H1 (cell line): ENCODE measurements at regions not wholly inside any gene's neighbourhood (a gene's known extent, or its start where the extent isn't known, plus 50 kb on each side); places are given as distances from the start of the nearest gene placed in this dataset.

Experiments
- CTCF ChIA-PET: fragments of 300-600 bp; sonication (Branson Sonifier 250); formaldehyde crosslinking; loops from one replicate; lab custom pipeline; 2021; ENCODE audit not compliant: partially characterized antibody; lab: Charles Lee
- POLR2A ChIA-PET: fragments of 300-600 bp; sonication (Branson Sonifier 250); formaldehyde crosslinking; loops from one replicate; lab custom pipeline; 2021; ENCODE audit warnings: inconsistent platforms; ENCODE audit not compliant: partially characterized antibody; lab: Charles Lee
- DNase-seq, 2 experiments: peaks; one replicate each; pipeline versions ENCODE4 v3.0.0 to v3.0.0-alpha.2; 2010 to 2022; ENCODE audit warnings: low spot score in 2 of 2, low read depth in 1 of 2, mixed read lengths in 1 of 2
- FAIRE-seq: peaks from 2 replicates; lab custom pipeline; 2011; peaks lifted over from hg19 to GRCh38; lab: Jason Lieb, UNC
- H2AFZ ChIP-seq: 2 replicates; pipeline ENCODE4 v1.8.1; 2012; ENCODE audit warnings: low read length, inconsistent platforms
- H2AK5ac ChIP-seq: 2 replicates; pipeline ENCODE4 v1.6.1; 2013; ENCODE audit warnings: low read depth, low read length
- H2BK120ac ChIP-seq: replicated peaks from 2 replicates; pipeline ENCODE3; 2013; ENCODE audit warnings: low read depth, low read length, inconsistent platforms
- H2BK12ac ChIP-seq: 2 replicates; pipeline ENCODE4 v1.6.1; 2013; ENCODE audit warnings: low read depth, low read length
- H2BK15ac ChIP-seq: 2 replicates; pipeline ENCODE4 v1.6.1; 2013; ENCODE audit warnings: low read length
- H2BK20ac ChIP-seq: 2 replicates; pipeline ENCODE4 v1.6.1; 2013; ENCODE audit warnings: low read length
- H2BK5ac ChIP-seq: 2 replicates; pipeline ENCODE4 v1.6.1; 2013; ENCODE audit warnings: low read depth, low read length
- H3K14ac ChIP-seq: 2 replicates; pipeline ENCODE4 v1.6.1; 2013; ENCODE audit warnings: inconsistent platforms; ENCODE audit not compliant: insufficient read length
- H3K18ac ChIP-seq: 2 replicates; pipeline ENCODE4 v1.6.1; 2013; ENCODE audit warnings: low read length; ENCODE audit errors: extremely low read depth
- H3K23ac ChIP-seq: 2 replicates; pipeline ENCODE4 v1.6.1; 2013; ENCODE audit warnings: inconsistent platforms; ENCODE audit not compliant: insufficient read length
- H3K23me2 ChIP-seq: 2 replicates; pipeline ENCODE4 v1.6.1; 2013; ENCODE audit warnings: low read depth, low read length
- H3K27ac ChIP-seq: 2 replicates; pipeline ENCODE4 v1.6.1; 2011; ENCODE audit warnings: low read depth, low read length, inconsistent platforms
- H3K27me3 ChIP-seq, 4 experiments: replicated peaks in 1 of 4; 1 replicate in 1 of 4; 2 replicates in 3 of 4; pipeline versions ENCODE4 v1.6.1 to v1.8.1; 2011 to 2013; ENCODE audit warnings: low read length in 3 of 4, mild to moderate bottlenecking in 3 of 4, inconsistent platforms in 2 of 4, mixed read lengths in 2 of 4, moderate library complexity in 1 of 4; ENCODE audit not compliant: control insufficient read depth in 3 of 4, insufficient read depth in 3 of 4; ENCODE audit errors: extremely low read depth in 1 of 4
- H3K36me3 ChIP-seq, 4 experiments: 2 replicates each; pipeline versions ENCODE4 v1.6.1 to v1.8.1; 2011 to 2013; ENCODE audit warnings: mild to moderate bottlenecking in 4 of 4, low read length in 3 of 4, moderate library complexity in 2 of 4, control low read depth in 1 of 4, inconsistent platforms in 1 of 4; ENCODE audit not compliant: insufficient read depth in 4 of 4, control insufficient read depth in 2 of 4
- H3K4ac ChIP-seq: replicated peaks from 2 replicates; pipeline ENCODE3; 2013; ENCODE audit warnings: low read length, low read depth, mixed read lengths, inconsistent platforms; ENCODE audit not compliant: insufficient read length
- H3K4me1 ChIP-seq, 4 experiments: replicated peaks in 1 of 4; 1 replicate in 1 of 4; 2 replicates in 3 of 4; pipeline versions ENCODE4 v1.6.1 to v1.8.1; 2011 to 2013; ENCODE audit warnings: low read length in 3 of 4, inconsistent platforms in 2 of 4, mixed read lengths in 1 of 4; ENCODE audit not compliant: insufficient read depth in 4 of 4, control insufficient read depth in 3 of 4
- H3K4me2 ChIP-seq, 2 experiments: 2 replicates each; pipeline versions ENCODE4 v1.6.1 to v1.8.1; 2011 to 2013; ENCODE audit warnings: low read depth in 2 of 2, low read length in 2 of 2, control low read depth in 1 of 2, inconsistent platforms in 1 of 2, mild to moderate bottlenecking in 1 of 2; ENCODE audit not compliant: insufficient read depth in 1 of 2
- H3K4me3 ChIP-seq, 4 experiments: fragments of 200-600, 300-600 bp in 1 of 4; sonication (generic), shearing (Covaris generic), sonication (Bioruptor Twin) in 1 of 4; 2 replicates each; pipeline versions ENCODE4 v1.5.1 to v1.8.1; 2011 to 2016; ENCODE audit warnings: low read length in 4 of 4, low read depth in 3 of 4, control low read depth in 2 of 4, inconsistent platforms in 2 of 4, mild to moderate bottlenecking in 2 of 4, mixed read lengths in 1 of 4, moderate library complexity in 1 of 4; ENCODE audit not compliant: insufficient read depth in 2 of 4; ENCODE audit errors: extremely low read depth in 1 of 4
- H3K56ac ChIP-seq: replicated peaks from 2 replicates; pipeline ENCODE3; 2013; ENCODE audit warnings: low read depth, mild to moderate bottlenecking, mixed read lengths, low read length, inconsistent platforms; ENCODE audit not compliant: insufficient read length
- H3K79me1 ChIP-seq: 2 replicates; pipeline ENCODE4 v1.6.1; 2013; ENCODE audit warnings: low read depth, low read length, control low read depth
- H3K79me2 ChIP-seq, 2 experiments: 2 replicates each; pipeline versions ENCODE4 v1.6.1 to v1.8.1; 2012 to 2013; ENCODE audit warnings: low read length in 2 of 2, mild to moderate bottlenecking in 2 of 2, inconsistent platforms in 1 of 2; ENCODE audit not compliant: insufficient read depth in 2 of 2, control insufficient read depth in 1 of 2
- H3K9ac ChIP-seq, 4 experiments: replicated peaks in 1 of 4; 1 replicate in 1 of 4; 2 replicates in 3 of 4; pipeline versions ENCODE4 v1.6.1 to v1.8.1; 2011 to 2013; ENCODE audit warnings: low read depth in 3 of 4, low read length in 3 of 4, control low read depth in 2 of 4, mild to moderate bottlenecking in 2 of 4, moderate library complexity in 2 of 4, inconsistent platforms in 1 of 4; ENCODE audit errors: extremely low read depth in 1 of 4
- H3K9me3 ChIP-seq, 2 experiments: 2 replicates each; pipeline versions ENCODE4 v1.6.1 to v1.8.1; 2012 to 2013; ENCODE audit warnings: mild to moderate bottlenecking in 2 of 2, moderate library complexity in 2 of 2, control low read depth in 1 of 2, inconsistent platforms in 1 of 2, low read depth in 1 of 2, low read length in 1 of 2, mixed read lengths in 1 of 2; ENCODE audit not compliant: insufficient read depth in 2 of 2
- H4K20me1 ChIP-seq, 2 experiments: replicated peaks in 1 of 2; 2 replicates each; pipeline versions ENCODE3 to v1.8.1; 2011 to 2013; ENCODE audit warnings: inconsistent platforms in 2 of 2, low read length in 2 of 2, mild to moderate bottlenecking in 1 of 2; ENCODE audit not compliant: insufficient read depth in 2 of 2, control insufficient read depth in 1 of 2
- H4K5ac ChIP-seq: 2 replicates; pipeline ENCODE4 v1.6.1; 2013; ENCODE audit warnings: low read length, low read depth, mixed read lengths, inconsistent platforms; ENCODE audit not compliant: insufficient read length
- H4K8ac ChIP-seq: 2 replicates; pipeline ENCODE4 v1.8.0; 2013; ENCODE audit warnings: mild to moderate bottlenecking, moderate library complexity, low read length, inconsistent platforms; ENCODE audit not compliant: insufficient read depth; ENCODE audit errors: extremely low read depth
- H4K91ac ChIP-seq: replicated peaks from 2 replicates; pipeline ENCODE3; 2013; ENCODE audit warnings: low read length, mixed read lengths, inconsistent platforms; ENCODE audit not compliant: insufficient read length
- BACH1 ChIP-seq: IDR thresholded peaks from 2 replicates; pipeline ENCODE4 v1.6.1; 2012; ENCODE audit warnings: low read length, improper control_type of control experiment
- BCL11A ChIP-seq, 2 experiments: IDR thresholded peaks; one replicate each; pipeline ENCODE4 v1.6.1; 2011; ENCODE audit warnings: low read depth in 2 of 2, low read length in 2 of 2, mild to moderate bottlenecking in 2 of 2
- CTBP2 ChIP-seq: IDR thresholded peaks from 2 replicates; pipeline ENCODE4 v1.7.0; 2011; ENCODE audit warnings: borderline replicate concordance, mild to moderate bottlenecking, moderate library complexity, mixed read lengths, low read length; ENCODE audit not compliant: insufficient read depth, insufficient read length
- EZH2 ChIP-seq: fragments of 200-600 bp; sonication (generic); IDR thresholded peaks from 2 replicates; pipeline ENCODE4 v1.7.1; 2012; ENCODE audit warnings: low read depth, mild to moderate bottlenecking, moderate library complexity, low read length, inconsistent platforms; ENCODE audit not compliant: severe bottlenecking
- HDAC2 ChIP-seq, 2 experiments: fragments of 300-600 bp in 1 of 2; sonication (generic) in 1 of 2; IDR thresholded peaks; 2 replicates each; pipeline ENCODE4 v1.6.1; 2011 to 2012; ENCODE audit warnings: low read depth in 2 of 2, low read length in 2 of 2, mild to moderate bottlenecking in 2 of 2, moderate library complexity in 2 of 2, borderline replicate concordance in 1 of 2, inconsistent platforms in 1 of 2
- NRF1 ChIP-seq: IDR thresholded peaks from 2 replicates; pipeline ENCODE4 v1.6.1; 2011; ENCODE audit warnings: mild to moderate bottlenecking, low read depth, low read length, improper control_type of control experiment
- RAD21 ChIP-seq, 2 experiments: IDR thresholded peaks in 1 of 2; conservative IDR thresholded peaks in 1 of 2; 2 replicates each; pipeline ENCODE4 v1.6.1; 2011; ENCODE audit warnings: low read depth in 2 of 2, low read length in 2 of 2, improper control_type of control experiment in 1 of 2, inconsistent platforms in 1 of 2, mild to moderate bottlenecking in 1 of 2, moderate library complexity in 1 of 2
- SAP30 ChIP-seq: fragments of 300-600 bp; sonication (generic); IDR thresholded peaks from 2 replicates; pipeline ENCODE4 v1.7.1; 2012; ENCODE audit warnings: low read length, moderate library complexity, mild to moderate bottlenecking, inconsistent platforms; ENCODE audit not compliant: insufficient read depth, insufficient replicate concordance
- SIN3A ChIP-seq, 2 experiments: IDR thresholded peaks in 1 of 2; conservative IDR thresholded peaks in 1 of 2; 2 replicates each; pipeline ENCODE4 v1.6.1; 2011 to 2012; ENCODE audit warnings: low read length in 2 of 2, improper control_type of control experiment in 1 of 2, low read depth in 1 of 2, mild to moderate bottlenecking in 1 of 2
- SP1 ChIP-seq: IDR thresholded peaks from 2 replicates; pipeline ENCODE4 v1.6.1; 2011; ENCODE audit warnings: low read depth, low read length
- SP2 ChIP-seq: IDR thresholded peaks from 2 replicates; pipeline ENCODE4 v1.6.1; 2012; ENCODE audit warnings: mild to moderate bottlenecking, low read length, inconsistent platforms
- TAF1 ChIP-seq: IDR thresholded peaks from 2 replicates; pipeline ENCODE4 v1.6.1; 2011; ENCODE audit warnings: mild to moderate bottlenecking, low read depth, low read length
- YY1 ChIP-seq: IDR thresholded peaks from 2 replicates; pipeline ENCODE4 v1.6.1; 2011; ENCODE audit warnings: low read depth, mild to moderate bottlenecking, low read length
- TF ChIP-seq, protein P1 (sequence below): IDR thresholded peaks from 2 replicates; pipeline ENCODE4 v1.6.1; 2012; ENCODE audit warnings: inconsistent platforms

DNA sequence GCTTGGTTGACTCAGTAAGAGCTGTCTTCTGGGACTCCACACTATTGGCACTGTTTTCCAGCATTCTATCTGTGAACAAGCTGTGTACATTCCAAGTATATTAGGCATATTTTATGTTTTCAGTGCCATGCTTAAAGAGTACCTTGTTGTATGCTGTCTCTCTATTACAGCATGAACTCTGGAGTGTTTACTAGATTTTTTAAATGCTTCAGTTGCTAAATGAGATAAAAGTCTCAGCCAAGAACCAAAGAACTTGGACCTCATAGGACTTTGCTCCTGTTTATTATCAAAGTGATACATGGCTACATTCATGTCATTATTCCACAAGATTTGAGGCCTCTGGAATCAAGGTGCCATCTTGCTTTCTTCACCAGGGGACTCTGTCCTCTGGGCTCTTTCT is 167.2 kb downstream of the C9orf152 start:
- no peak overlapping the region for H3K14ac ChIP-seq
- no peak overlapping the region for H4K8ac ChIP-seq
- H4K5ac ChIP-seq: no peak overlapping the region
- ChIA-PET POLR2A (no interaction called here), CTCF (interaction anchor here (1.0 to 1.1 kb wide), 2 partner anchors 136 to 138 kb away, joined by 3 read pairs; no protein-coding TSS in a partner anchor)
- no peak overlapping the region for H3K4me3 ChIP-seq
- no peak overlapping the region for H2BK5ac ChIP-seq
- no peak overlapping the region for H2BK12ac ChIP-seq
- no peaks in the 10 kb centered on the region for H4K20me1 ChIP-seq
- TF ChIP-seq SP1: no peak
- TF ChIP-seq RAD21 (IDR thresholded peaks at IDR 0.05 in 1 of 2, conservative IDR thresholded peaks at IDR 0.05 in 1 of 2; ENCODE audit: low read depth in 2 of 2, low read length in 2 of 2): no peak
- no peak for TF ChIP-seq YY1
- no peak for TF ChIP-seq SIN3A (conservative IDR thresholded peaks at IDR 0.05 in 1 of 2, IDR thresholded peaks at IDR 0.05 in 1 of 2; ENCODE audit: low read depth in 1 of 2, low read length in 2 of 2)
- TF ChIP-seq EZH2: no peak
- TF ChIP-seq SP2: no peak
- TF ChIP-seq, protein P1, sequence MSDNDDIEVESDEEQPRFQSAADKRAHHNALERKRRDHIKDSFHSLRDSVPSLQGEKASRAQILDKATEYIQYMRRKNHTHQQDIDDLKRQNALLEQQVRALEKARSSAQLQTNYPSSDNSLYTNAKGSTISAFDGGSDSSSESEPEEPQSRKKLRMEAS: no peak
- TF ChIP-seq TAF1: no peak
- TF ChIP-seq NRF1: no peak
- no peak for TF ChIP-seq SAP30
- no peak for TF ChIP-seq BCL11A (IDR thresholded peaks at IDR 0.05; ENCODE audit: low read depth in 2 of 2, low read length in 2 of 2)
- TF ChIP-seq HDAC2 (IDR thresholded peaks at IDR 0.05; ENCODE audit: borderline replicate concordance in 1 of 2, low read depth in 2 of 2, low read length in 2 of 2): no peak
- TF ChIP-seq BACH1: no peak
- no peak for TF ChIP-seq CTBP2
- H3K79me2 ChIP-seq: no peaks in the 10 kb centered on the region
- no peaks in the 10 kb centered on the region for H3K9me3 ChIP-seq
- no peak overlapping the region for H2BK20ac ChIP-seq
- no peak overlapping the region for H3K23ac ChIP-seq
- no peaks in the 10 kb centered on the region for H3K27me3 ChIP-seq
- H3K4me1 ChIP-seq: peaks cover 0 to under 1% (median 0%) of the 10 kb centered on the region in 4 experiments; a peak in 1 of 7 replicates
- no peaks in the 10 kb centered on the region for H3K36me3 ChIP-seq
- no peak overlapping the region for H4K91ac ChIP-seq
- H3K23me2 ChIP-seq: no peaks in the 10 kb centered on the region; the same call in 1 of the 2 replicates
- H2AFZ ChIP-seq: no peak overlapping the region
- no peak overlapping the region for H3K4me2 ChIP-seq
- H3K79me1 ChIP-seq: no peaks in the 10 kb centered on the region
- H3K56ac ChIP-seq: no peak overlapping the region
- no peak overlapping the region for H2BK120ac ChIP-seq
- DNase-seq (no peak), FAIRE-seq (no peak)
- H3K9ac ChIP-seq: no peak overlapping the region
- no peak overlapping the region for H2BK15ac ChIP-seq
- no peak overlapping the region for H3K4ac ChIP-seq
- no peak overlapping the region for H3K27ac ChIP-seq
- no peak overlapping the region for H2AK5ac ChIP-seq
- H3K18ac ChIP-seq: no peak overlapping the region
